SK-MEL-5 (cell line): ENCODE measurements at regions not wholly inside any gene's neighbourhood (a gene's known extent, or its start where the extent isn't known, plus 50 kb on each side); places are given as distances from the start of the nearest gene placed in this dataset.

ENCODE experiments used
- DNase-seq: peaks from one replicate; pipeline ENCODE4 v3.0.0-alpha.2; 2016; ENCODE audit warnings: low read depth, low spot score
- in situ Hi-C: cut with HindIII; loops from 2 replicates; pipeline ENCODE4 v1.10.0; 2016; ENCODE audit warnings: low sequenced_read_pairs, high pct_unique_total_duplicates, low pct_unique_long_range_greater_than_20kb

DNA sequence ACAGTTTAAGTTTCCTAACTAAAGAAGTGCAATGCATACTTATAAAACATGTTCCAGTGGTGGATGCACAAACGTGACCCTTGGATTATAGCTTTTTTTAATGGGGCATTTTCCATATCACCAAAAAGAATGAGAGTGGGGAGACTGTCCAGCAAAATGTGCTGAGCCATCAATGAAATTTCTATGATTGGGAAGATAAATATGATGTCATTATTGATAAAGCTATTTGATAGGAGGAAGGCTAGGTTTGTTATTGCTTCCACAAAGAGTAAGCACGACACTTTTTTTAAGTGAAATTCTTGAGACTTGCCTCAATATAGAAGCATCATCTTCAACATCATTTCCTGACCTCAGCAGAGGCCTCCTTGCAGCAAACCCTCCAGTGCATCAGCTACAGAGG is 174.6 kb upstream of the CLEC14A start:
- no peak for DNase-seq
- in situ Hi-C loops = no loop called here

DNA sequence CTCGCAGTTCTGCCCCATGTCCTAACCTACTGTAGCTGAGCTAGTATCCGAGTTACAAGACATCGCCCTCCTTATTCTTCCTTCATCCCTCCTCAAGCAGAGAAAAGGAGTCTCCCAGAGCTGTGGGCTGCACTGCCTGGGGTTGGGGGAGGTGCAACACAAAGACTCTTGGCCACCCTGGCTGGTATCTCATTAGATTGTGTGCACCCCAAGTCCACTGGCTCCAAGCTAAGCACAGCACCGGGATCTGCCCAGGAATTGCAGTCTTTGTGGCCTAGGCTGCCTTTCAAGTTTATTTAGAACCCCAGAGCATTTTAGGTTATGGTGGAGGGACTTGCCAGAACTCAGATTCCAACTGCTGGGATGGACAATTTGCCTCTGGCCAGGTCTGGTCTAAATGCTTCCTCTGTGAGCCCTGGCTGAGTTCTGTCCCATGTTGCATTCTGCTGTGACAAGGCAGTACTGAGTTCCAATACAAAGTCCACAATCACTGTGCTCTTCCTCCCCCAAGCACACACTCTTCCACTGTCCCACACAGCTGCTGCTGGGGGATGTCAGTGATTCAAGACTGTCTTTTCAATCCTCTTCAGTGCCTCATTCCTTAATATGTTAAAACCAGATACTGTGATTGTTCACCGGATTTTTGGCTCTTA is 169.6 kb upstream of the CLEC14A start:
- in situ Hi-C loops = no loop called here
- DNase-seq = no peak

DNA sequence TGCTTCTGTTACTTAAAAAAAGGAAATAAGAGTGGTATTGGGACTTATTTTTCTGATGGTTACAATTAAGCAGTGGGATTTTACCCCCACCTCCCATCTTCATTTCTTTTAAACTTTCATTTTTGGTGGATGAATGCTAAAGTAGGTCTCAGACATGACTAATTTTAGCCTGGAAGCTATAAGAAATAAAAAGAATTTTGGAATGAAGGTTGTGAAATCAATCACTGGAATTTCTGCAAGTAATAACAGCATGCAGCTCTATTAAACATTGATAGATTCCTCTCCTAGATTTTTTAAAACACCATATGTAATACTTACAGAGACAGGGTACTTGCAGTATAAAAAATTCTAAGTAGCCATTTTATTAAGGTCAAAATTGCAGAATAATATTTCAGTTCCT is 164.2 kb upstream of the CLEC14A start:
- in situ Hi-C loops = no loop called here
- DNase-seq = no peak

DNA sequence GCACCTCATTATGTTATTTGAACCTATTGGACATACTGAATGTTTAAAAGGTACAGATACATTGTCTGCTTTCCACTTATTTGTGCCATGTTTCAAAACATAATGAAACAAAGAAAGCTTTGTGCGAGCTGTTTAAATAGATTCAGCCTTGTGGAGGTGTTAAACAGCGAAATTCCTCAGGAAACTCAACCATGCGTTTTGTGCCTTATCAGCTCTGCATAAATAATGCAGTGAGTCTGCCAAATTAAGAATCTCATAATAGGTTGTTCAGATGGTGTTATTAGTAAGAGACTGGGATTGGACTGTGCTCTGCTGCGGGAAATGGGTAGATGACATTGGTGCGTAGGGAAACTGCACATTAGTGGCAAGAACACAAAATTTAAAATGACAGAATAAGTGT is 163.7 kb upstream of the CLEC14A start:
- in situ Hi-C loops = no loop called here
- DNase-seq = no peak

DNA sequence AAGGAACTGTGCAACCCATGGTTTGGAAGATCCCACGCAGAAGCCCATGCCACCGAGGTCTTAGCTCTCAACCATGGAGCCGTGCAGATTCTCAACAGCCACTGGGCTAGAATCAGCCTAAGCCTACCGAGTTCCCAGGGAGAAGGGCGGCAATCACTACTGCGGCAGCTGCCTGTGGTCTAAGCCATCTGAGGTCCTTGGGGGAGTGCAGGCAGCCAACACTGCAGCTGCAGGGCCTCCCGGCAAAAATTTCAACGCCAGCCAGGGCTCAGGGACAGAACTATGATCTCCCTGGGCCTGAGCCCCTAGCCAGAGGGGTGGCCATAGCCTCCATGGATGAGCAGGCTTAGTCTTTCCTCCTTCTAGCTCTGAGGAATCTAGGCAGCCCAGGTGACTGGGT is 156.8 kb upstream of the CLEC14A start:
- no peak for DNase-seq
- in situ Hi-C loops = no loop called here

DNA sequence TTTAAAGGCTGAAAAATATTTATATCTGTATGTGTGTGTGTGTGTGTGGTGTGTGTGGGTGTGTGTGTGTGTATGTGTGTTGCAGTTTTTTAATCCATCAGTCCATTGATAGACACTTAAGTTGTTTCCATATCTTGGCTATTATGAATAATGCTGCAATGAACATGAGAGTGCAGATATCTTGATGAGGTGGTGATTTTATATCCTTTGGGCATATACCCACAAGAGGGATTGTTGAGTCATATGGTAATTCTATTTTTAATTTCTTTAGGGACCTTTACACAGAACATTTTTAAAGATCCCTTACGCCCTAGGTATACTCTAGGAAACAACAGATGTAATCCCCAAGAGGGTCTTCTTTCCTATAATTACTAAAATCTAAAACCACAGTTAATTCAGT is 154.5 kb upstream of the CLEC14A start:
- in situ Hi-C loops = no loop called here
- no peak for DNase-seq

DNA sequence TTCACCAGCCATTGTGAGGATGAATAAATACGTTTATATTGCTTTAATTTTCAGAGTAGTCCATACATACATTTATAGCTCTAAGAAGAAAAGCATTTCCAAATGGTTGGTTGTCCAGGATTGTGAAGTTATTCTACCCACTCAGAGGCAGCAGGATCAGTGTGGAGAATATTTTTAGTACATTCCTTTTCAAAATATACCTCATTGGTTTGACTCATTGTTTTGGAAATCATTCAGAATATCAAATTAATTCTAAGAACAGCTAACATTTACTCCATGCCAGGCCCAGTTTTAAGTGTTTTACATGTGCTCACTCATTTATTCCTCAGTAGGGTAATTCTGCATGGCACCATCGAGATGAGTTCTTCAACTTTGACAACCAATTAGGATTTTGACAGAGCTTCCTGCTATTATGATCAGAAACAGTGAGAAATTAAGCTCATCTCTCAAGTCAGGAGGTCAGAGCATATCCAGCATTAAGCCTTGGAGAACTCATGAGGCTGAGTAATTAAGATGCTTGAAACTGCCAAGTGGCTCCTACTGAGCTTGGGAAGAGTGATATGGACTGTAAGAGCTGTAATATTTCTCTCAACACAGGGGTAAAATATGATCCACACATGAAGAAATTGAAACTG is 153.3 kb upstream of the CLEC14A start:
- DNase-seq = no peak
- in situ Hi-C loops = no loop called here

DNA sequence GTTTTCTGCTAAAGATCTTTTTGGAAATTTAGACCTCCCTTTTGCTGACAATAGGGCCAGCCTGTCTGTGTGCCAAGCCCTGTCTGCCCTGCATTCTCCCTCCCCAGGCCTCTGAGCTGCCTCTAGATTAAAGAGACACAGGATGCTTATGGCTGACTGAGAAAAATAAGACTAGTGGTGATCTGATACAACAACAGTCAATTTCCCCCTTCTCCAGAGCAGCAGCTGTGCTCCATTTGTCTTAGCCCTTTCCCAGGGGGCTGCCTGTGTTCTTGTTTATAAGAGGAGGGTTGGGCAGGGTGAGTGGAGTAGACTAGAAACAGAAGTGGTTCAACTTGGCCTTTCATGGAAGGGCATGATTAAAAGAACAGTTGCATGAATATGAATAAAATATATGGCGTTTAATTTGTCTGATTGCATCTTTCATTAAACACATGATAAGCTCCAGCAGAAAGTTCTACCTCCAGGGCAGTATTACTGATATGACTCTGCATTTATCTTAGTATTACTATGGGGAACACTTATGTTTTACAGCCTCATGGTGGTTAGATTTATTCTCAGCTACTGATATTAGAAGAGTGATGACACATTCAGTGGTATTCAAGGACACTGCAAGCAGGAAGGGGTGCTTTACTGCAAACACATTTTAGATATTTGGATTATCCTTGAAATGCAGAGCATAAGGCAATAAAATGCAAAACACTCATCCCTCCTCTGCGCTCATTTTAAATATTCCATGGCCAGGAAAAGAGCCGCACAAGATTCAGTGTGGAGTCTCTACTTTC is 150.2 kb upstream of the CLEC14A start:
- in situ Hi-C loops = no loop called here
- DNase-seq = no peak

DNA sequence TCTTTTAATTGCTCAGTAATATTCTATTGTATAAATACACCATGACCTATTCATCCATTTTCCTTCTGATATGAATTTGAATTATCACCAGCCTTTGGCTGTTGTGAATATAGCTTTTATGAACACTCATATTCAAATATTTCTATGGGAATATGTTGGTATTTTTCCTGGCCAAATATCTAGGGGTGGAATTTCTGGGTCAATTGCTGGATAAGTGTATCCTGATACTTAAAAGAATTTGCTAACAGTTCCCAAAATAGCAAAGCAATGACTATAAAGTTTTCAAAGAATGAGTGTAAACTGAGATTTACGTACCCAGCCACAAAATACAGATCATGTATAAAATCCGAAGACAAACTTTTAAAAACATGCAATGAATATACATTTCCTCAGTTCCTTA is 148.7 kb upstream of the CLEC14A start:
- in situ Hi-C loops = no loop called here
- no peak for DNase-seq

DNA sequence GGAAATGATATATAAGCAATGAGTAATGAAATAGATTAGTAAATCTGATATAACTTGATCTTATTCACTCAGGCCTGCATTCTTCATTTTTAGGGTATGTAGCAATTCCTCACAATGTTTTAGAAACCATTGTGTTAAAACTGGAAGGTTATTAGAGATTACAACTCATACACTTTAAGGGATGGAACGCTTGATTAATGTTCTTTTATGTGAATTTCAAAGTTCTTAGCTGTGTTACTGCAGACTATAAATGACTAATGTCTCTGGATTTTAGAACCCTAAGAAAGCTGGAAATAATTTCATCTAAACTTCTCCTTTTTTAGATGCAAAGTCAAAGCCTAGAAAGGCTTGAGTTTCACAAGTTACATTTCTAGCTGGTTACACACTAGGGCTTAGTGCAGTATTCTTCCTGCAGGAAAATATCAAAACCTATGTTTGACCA is 148.2 kb upstream of the CLEC14A start:
- no peak for DNase-seq
- in situ Hi-C loops = no loop called here

DNA sequence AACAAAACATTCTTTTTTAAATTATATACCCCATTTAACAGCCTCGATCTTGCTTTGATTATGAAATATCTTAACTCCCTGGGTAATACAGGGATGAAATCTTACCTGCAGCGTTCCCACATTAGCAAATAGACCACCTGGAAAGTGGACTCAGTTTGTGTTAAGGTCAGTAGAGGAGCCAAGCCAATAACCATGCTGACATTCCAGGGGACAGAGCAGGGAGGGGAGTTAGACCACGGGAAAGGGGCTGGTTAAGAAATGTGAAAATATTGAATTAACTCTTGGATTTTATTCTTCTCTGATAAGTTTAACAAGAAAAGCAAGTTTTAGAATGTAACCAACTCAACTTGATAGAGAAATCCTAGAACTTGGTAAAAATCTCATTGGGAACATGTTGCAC is 144.9 kb upstream of the CLEC14A start:
- no peak for DNase-seq
- in situ Hi-C loops = no loop called here

DNA sequence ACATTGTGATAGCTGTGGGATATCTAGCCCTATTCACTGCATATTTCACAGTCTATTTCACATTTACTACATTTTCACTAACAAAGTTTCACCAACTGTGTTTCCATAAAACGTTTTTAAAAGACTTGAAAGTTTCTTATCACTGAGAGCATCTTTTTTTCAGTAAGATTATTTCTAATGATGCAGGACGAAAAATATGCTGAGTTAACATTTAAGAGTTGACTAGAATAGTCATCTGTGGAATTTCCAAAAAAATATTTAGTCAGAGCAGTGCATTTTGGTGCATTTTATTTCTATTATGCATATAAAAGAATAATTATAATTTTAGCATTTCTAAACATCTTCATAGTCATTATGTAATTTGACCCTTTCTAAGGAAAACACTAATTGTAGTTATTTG is 143.8 kb upstream of the CLEC14A start:
- in situ Hi-C loops = no loop called here
- no peak for DNase-seq

DNA sequence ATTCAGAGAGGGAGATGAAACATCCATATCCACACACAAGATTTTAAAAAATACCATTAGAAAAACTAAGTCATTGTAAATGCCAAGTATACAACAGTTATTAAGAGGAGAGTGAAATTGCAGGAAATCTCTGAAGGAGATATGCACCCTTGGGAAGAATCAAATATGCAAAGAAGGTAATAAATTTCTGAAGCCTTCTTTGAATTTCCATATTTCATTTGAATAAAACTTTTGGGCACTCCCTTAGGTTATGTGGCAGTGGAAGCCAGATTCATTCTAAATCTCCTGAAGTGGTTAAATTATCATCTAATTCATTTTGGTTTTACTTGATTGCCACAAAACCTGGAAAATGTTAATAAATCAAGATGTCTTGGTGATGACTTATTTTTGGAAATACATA is 138.9 kb upstream of the CLEC14A start:
- in situ Hi-C loops = no loop called here
- no peak for DNase-seq

DNA sequence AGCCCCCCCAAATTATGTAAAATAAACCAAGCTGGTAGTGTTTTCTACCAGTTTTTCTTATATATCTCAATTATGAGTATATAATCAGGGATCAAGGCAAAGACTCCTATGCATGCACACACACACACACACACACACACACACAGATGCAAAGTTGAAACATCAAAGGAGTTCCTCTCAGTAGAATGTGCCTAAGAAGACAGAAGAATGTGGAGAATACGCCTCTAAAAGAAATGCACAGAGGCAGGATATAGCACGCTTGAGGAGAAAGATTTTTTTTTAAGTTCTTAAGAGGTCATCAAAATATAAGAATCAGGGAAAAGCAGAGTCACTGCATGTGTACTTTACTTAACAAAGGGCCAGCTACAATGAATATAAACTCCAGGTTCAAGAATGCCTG is 138.2 kb upstream of the CLEC14A start:
- no peak for DNase-seq

DNA sequence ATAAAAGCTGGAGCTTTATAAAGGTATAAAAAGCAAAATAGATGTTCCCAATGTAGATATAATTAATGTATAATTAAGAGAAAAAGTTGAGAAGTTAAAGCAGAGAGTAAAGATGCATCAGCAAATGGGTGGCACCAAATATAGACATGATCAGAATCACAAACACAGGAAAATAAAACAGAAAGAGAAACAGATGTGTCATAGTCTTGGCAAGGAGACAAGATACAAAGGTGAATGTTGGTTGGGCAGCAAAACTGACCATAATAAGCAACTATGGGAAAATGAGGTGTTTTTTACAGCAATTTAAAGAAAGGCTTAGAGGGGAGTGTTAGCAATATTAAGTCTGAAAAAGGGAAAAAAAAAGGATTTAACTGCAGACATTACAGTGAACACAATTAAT is 135.4 kb upstream of the CLEC14A start:
- DNase-seq = no peak
- in situ Hi-C loops = no loop called here

More for the DNA sequence above, 138.2 kb upstream of the CLEC14A start:
- in situ Hi-C loops = no loop called here

DNA sequence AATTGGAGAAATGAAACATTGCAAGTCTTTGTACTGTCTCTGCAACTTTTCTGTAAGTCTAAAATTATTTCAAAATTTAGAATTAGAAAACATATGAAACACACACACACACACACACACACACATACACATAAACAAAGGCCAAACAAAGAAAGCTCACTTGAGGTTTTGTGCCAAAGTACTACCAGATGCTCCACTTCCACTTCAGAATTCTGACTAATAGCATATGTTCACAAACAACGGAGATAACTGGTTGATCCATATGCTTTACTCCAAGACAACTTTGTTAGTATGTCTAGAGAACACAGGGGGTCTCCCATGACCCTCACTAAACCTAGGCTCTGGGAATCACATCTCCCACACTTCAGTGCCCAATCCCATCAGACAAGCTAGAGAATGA is 133.8 kb upstream of the CLEC14A start:
- no peak for DNase-seq
- in situ Hi-C loops = no loop called here

DNA sequence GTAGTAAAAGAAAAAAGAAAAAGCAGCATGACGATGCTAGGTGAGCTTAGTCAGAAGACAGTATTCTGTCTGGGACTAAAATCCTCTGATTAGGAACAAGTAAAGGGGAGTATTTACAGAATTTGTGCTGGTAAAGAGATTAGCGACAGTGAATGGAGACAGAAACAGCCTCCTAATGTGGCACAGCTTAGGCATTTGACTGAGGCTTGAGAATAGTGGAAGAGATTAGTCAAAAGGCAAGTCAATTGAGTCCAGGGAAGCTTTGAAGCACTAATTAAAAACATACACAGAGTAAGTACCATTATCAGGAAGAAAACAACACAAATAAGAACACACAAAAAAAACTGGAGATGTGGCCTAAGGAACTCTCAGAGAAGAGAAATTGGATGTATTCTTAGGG is 131.9 kb upstream of the CLEC14A start:
- in situ Hi-C loops = no loop called here

DNA sequence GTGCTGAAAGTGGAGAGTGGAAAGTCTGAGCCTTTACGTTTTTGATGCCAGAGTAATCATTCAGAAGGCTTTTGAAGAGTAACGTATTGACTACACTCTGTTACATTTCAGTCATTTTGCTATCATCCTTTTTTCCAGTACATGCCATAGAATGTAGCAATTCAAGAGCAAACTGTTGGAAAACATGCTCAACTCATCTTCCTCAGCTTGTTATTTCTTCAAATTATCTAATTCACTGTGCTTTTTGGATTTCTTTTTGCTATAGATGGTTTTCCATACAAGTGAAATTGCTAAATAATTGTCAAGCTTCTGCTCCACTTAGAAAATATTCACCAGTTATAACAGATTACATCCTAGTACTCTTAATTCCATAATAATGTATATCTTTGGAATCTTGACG is 129.9 kb upstream of the CLEC14A start:
- in situ Hi-C loops = no loop called here
- no peak for DNase-seq

More for the DNA sequence above, 131.9 kb upstream of the CLEC14A start:
- no peak for DNase-seq

DNA sequence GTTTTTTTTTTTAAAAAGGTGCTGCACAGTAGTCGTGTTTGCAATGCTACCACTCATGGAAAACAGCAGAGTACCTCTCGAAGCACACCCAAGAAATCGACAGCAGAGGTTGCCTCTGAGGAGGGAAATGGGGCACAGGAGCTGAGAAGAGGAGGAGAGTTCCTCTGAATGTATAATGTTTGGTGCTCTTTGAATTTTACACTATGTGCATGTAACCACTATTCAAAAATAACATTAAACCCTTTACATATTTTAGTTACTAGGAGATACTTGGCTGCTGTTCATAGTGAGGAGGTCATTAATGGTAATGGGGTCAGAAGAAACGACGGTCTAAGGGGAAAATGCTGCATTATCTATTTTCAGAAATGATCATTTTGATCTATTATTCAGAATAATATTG is 129.4 kb upstream of the CLEC14A start:
- DNase-seq = no peak
- in situ Hi-C loops = no loop called here
